ENCODE measurements at regions not wholly inside any gene's neighbourhood (a gene's known extent, or its start where the extent isn't known, plus 50 kb on each side); places are given as distances from the start of the nearest gene placed in this dataset.

DNA sequence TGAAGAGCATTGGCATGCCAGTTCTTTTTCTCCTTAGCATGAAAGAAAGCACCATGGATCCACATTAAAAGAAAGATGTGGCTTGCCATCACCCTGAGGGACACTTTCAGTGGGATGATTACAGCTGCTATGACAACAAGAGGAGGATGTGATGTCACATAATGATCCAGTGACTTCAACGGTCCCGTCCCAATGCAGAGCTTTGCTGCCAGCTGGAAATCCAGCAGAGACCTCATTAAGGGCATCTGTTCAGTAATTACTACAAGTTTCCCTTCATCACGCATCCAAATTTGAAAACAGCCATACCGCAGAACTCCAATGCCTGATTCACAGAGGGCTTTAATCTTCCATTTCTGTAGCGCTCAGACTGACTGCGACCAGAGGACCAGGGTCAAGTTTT lies 206.6 kb downstream of the LSM5 start:
- Mint-ChIP-seq H3K36me3 (no peaks in the 10 kb centered on the region), H3K4me1 (no peaks in the 10 kb centered on the region)
- TF ChIP-seq, protein P1, sequence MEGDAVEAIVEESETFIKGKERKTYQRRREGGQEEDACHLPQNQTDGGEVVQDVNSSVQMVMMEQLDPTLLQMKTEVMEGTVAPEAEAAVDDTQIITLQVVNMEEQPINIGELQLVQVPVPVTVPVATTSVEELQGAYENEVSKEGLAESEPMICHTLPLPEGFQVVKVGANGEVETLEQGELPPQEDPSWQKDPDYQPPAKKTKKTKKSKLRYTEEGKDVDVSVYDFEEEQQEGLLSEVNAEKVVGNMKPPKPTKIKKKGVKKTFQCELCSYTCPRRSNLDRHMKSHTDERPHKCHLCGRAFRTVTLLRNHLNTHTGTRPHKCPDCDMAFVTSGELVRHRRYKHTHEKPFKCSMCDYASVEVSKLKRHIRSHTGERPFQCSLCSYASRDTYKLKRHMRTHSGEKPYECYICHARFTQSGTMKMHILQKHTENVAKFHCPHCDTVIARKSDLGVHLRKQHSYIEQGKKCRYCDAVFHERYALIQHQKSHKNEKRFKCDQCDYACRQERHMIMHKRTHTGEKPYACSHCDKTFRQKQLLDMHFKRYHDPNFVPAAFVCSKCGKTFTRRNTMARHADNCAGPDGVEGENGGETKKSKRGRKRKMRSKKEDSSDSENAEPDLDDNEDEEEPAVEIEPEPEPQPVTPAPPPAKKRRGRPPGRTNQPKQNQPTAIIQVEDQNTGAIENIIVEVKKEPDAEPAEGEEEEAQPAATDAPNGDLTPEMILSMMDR (IDR thresholded peaks at IDR 0.05; ENCODE audit: unreplicated experiment), result no peak

DNA sequence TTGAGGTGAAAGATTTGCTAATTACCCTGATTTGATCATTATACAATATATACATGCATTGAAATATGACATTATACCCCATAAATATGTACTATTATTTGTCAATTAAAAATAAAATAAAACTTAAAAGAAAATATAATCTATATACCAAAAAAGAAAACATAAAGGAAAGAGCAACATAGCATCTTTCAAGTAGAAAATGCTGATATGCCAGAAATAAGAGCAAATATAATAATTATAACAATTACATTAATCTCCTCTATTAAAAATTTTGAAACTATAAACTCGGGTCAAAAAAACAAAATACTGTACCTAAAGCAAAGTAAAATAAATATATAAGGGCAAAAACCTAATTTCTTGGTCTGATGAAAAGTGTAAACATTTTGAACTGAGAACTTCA lies 209.3 kb upstream of the PDE1C start:
- no peak for DNase-seq (ENCODE audit: low spot score in 2 of 2, unreplicated experiment in 2 of 2)
- TF ChIP-seq, protein P1 (IDR thresholded peaks at IDR 0.05; ENCODE audit: unreplicated experiment), result no peak
- Mint-ChIP-seq H3K4me3 (no peak overlapping the region), H3K27me3 (ENCODE audit: low read depth) (peaks cover 60% of the 10 kb centered on the region), H3K27ac (no peak overlapping the region), H3K36me3 (no peaks in the 10 kb centered on the region), H3K4me1 (no peaks in the 10 kb centered on the region), H3K9me3 (no peaks in the 10 kb centered on the region)

More for the DNA sequence above, 206.6 kb downstream of the LSM5 start:
- no peaks in the 10 kb centered on the region for H3K9me3 Mint-ChIP-seq
- H3K4me3 Mint-ChIP-seq, result no peak overlapping the region
- peaks cover 35% of the 10 kb centered on the region for H3K27me3 Mint-ChIP-seq (ENCODE audit: low read depth)
- no peak for DNase-seq (ENCODE audit: low spot score in 2 of 2, unreplicated experiment in 2 of 2)
- no peak overlapping the region for H3K27ac Mint-ChIP-seq

DNA sequence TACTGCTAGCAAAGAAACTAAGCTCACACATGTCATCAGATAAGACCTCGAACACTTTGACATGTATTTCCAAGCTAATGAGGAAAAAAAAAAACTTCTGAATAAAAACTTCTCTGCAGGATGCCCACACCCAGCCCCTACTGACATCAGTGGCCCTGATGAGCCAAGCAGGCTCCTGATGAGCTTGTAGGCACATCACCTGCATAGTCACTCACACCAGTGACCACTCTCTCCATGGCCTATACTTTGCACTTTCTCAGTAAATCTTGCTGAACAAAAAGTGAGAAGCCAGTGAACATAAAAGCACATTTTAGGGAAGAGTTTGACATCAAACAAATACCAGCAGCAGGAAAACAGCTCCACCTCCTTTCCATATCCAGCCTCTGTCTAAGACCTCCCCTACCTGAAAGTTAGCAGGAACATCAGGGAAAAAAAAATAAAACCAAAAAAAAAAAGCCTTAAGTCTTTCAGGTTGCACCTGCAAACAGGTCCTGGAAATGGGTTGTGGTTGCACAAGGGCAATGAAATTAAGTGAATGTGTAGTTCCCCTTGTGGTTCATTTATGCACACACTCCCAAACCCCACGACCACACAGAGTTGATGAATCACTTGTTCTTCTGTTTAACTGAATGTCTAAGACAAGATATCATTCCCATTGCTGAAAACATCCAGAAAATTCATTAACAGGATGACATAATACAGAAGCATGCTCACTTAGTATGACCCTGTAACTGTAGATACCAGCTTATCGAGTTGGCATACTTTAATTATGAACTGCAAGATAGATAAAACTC lies 205.2 kb upstream of the PDE1C start:
- Mint-ChIP-seq H3K27ac (no peak overlapping the region), H3K36me3 (no peaks in the 10 kb centered on the region), H3K4me3 (no peak overlapping the region), H3K4me1 (no peaks in the 10 kb centered on the region), H3K9me3 (no peaks in the 10 kb centered on the region), H3K27me3 (ENCODE audit: low read depth) (peaks cover 46% of the 10 kb centered on the region)
- DNase-seq (ENCODE audit: low spot score in 2 of 2, unreplicated experiment in 2 of 2), result no peak
- TF ChIP-seq, protein P1 (IDR thresholded peaks at IDR 0.05; ENCODE audit: unreplicated experiment), result no peak

DNA sequence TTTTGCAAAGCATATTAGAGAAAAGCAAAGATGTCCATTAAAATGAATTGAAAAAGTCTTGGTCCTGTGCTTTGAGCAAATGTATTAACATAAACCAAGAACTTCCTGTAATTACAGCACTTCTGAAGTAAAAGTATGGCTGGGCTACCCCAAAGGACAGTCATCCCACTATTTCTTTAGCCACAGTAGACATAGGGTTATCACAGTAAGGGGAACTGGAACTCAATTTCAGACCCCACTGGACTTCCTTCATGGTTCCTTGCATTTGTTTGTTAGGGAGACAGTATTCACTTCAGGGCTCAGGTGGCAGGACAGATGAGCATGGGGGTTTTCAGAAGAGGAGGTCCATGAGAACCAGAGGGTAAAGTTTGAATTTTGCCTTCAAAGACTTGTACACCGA lies 203.1 kb upstream of the PDE1C start:
- DNase-seq (ENCODE audit: low spot score in 2 of 2, unreplicated experiment in 2 of 2), result no peak
- Mint-ChIP-seq H3K4me1 (no peaks in the 10 kb centered on the region), H3K9me3 (no peaks in the 10 kb centered on the region), H3K27ac (no peak overlapping the region), H3K27me3 (ENCODE audit: low read depth) (peaks cover 35% of the 10 kb centered on the region), H3K36me3 (no peaks in the 10 kb centered on the region), H3K4me3 (no peak overlapping the region)
- TF ChIP-seq, protein P1 (IDR thresholded peaks at IDR 0.05; ENCODE audit: unreplicated experiment), result no peak

DNA sequence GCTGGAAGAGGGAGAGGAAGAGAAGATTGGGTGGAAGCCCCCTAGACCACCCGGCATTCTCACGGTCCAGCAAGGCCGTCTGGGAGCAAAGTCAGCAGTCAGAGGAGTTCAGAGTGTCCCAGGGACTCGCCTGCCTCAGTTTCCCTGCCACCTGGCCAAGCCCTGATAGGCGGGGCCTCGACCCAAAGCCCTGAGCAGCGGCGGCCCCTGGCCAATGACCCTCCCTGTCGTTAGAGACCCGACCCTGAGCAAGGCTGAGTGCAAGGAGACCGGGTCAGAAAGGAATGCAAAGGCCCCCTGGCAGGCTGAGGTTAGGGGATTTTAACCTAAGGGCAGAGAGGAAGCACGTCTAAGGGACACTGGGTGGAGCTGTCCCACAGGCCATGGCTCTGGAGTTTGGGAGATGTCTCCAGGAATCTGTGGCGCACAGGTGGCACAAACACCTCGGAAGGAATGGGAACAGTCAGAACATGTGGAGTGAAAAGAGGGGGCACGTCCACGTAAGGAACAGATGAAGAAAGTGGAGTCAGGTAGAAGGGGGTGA lies 196.8 kb upstream of the PDE1C start:
- DNase-seq (ENCODE audit: low spot score in 2 of 2, unreplicated experiment in 2 of 2), result no peak
- no peak overlapping the region for H3K4me3 Mint-ChIP-seq
- peaks cover 5% of the 10 kb centered on the region for H3K27me3 Mint-ChIP-seq (ENCODE audit: low read depth)
- no peaks in the 10 kb centered on the region for H3K9me3 Mint-ChIP-seq
- H3K27ac Mint-ChIP-seq, result no peak overlapping the region
- TF ChIP-seq, protein P1 (IDR thresholded peaks at IDR 0.05; ENCODE audit: unreplicated experiment), result no peak
- H3K36me3 Mint-ChIP-seq, result no peaks in the 10 kb centered on the region
- no peaks in the 10 kb centered on the region for H3K4me1 Mint-ChIP-seq

All from mesothelial cell of epicardium (in vitro differentiated cells).